HCEC 1CT (cell line): ENCODE measurements at regions not wholly inside any gene's neighbourhood (a gene's known extent, or its start where the extent isn't known, plus 50 kb on each side); places are given as distances from the start of the nearest gene placed in this dataset.
"Not testable (repeated sequence)": the region's sequence is repeated elsewhere in the genome, so short reads cannot be mapped to it uniquely, and the experiment has no call there.

Experiments used
- DNase-seq: peaks from one replicate; pipeline ENCODE4 v3.0.0-alpha.2; 2017

- no peak for DNase-seq
Measured at GRCh38 chr1:95625224-95625623, 391.2 kb downstream of the RWDD3 start.

DNA sequence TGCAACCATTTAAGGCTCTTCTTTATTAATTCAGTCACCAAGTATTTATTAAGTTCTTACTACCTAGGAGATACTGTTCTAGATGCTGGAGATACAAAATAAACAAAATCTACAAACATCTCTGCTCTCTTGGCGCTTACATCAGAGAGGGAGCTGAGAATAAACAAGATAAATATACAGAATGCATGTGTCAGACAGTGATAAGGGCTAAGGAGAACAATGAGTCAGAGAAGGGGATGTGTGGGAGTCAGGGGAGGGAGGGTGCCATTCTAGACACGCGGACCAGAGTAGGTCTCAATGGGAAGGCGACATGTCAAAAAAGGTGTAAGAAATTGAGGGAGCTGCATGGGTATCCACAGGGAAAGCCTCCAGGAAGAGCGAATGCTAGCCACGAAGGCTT is 393.2 kb downstream of the RWDD3 start:
- no peak for DNase-seq

- no peak for DNase-seq
Measured at GRCh38 chr1:95631695-95632094, 397.7 kb downstream of the RWDD3 start.

DNA sequence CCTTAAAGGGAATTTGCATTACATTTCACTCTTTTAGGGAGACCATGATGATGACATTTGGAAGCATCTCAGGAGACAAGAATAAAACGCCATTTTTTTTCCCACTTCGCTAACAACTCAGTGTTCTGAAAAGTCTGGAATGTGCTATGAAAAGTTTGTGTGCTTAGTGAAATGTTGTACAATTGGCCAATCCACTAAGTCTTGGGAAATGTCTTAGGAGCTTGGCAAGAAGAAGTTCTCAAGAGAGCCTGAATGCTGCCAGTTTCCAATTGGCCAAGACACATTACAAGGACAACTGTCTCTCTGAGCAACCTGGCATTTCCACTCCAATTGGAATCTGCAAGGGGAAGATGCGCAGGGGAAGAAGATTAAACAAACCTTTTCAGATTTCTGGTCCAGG is 401.8 kb downstream of the RWDD3 start:
- no peak for DNase-seq

GRCh38 chr1:95636897-95637296 is 402.9 kb downstream of the RWDD3 start:
- no peak for DNase-seq

GRCh38 chr1:95640746-95641145 is 406.7 kb downstream of the RWDD3 start:
- no peak for DNase-seq

- no peak for DNase-seq
Measured at GRCh38 chr1:95641386-95641785, 407.4 kb downstream of the RWDD3 start.

GRCh38 chr1:95642035-95642434 is 408.0 kb downstream of the RWDD3 start:
- DNase-seq: no peak

GRCh38 chr1:95643071-95643470 is 409.1 kb downstream of the RWDD3 start:
- DNase-seq: no peak

DNA sequence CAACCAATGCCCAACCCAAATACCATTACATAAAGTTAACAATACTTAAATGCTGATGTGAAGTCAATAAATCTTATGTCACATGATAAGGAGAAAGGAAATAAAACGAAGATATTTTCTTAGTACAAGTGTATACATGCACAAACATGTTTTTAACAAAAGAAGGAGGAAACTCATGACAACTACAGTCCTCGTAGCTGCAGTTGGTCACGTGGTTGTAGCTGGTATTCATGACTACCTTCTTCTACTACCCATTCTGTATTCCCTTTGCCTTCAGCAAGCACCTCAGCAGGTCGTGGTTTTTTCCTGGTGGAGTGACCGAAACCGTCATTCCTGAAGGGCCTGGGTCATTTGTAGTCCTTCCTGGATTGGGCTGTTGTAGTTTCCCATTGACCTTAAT is 411.1 kb downstream of the RWDD3 start:
- not testable (repeated sequence) for DNase-seq

DNA sequence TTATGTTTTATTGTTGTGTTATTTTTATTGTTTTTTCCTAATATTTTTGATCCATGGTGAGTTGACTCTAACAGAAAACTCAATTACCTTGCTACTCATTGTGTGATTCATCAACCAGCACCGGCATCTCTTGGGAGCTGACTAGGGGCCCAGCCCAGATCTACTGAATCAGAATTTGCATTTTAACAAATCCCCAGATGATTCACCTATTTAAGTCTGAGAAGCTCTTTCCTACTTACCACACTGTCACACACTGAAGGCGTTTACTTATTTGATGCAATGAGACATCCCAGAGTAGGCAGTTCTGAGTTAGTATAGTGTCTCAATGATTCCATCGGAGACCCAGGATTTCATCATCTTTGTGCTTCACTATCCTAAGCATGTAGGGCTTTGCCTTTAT is 416.6 kb downstream of the RWDD3 start:
- no peak for DNase-seq

DNA sequence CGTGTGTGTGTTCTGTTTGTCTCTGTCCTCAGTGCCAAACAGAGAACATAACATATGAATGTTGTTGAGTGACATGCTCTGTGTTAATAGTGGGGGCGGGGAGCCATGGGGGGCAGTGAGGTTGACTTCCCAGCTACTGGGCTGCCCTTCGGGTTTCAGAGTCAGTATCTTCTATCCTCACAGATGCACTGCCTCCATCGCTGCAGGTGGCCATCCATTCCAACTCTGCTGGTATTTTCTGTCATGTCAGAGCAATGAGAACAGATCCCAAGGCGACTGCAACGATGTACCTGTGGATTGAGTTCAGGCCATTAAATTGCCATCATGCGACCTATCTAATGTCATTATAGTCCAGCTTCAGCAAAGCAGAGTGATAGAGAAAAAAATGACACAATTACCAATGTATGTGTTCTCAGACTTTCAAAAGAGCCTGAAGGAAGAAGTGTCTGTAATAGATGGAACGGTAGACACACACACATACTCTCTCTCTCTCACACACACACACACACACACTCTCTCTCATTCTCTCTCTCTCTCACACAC is 418.5 kb downstream of the RWDD3 start:
- DNase-seq: no peak

DNA sequence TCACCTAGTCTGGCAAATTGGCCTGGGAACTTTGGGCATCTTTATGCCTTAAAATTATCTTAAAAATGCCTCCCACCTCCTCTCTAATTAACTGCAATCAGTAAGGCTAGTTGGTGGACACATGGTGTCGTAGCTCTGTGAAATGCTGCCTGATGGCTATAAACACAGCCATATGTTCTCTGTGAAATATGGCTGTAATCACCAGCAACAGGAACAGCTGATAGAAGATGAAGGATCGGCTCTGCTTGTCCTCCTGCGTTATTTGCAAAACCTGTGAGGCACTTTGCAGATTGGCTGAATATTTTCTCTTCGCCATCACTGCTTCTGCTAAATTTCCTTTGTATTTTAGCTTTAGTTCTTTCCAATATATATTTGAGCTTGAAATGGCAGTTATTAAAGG is 419.6 kb downstream of the RWDD3 start:
- DNase-seq: no peak

- DNase-seq: no peak
Measured at GRCh38 chr1:95655321-95656020, 421.5 kb downstream of the RWDD3 start.

DNA sequence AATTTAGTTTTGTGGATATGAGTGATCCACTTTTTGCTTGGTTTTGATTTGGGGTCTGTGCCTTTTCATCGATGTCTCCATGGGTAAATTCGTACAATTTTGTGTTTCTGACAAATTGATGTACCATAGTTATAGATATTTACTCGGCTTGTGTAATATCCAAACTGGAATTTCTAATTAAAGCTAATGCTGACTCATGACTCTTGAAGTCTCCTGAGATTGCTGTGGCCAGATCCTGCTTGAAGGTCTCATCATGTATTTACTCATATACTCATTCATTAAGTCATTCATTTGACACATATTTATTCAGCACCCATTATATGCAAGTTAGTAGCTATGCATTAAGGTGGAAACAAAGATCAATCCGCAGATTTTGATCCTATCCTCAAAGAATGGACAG is 423.2 kb downstream of the RWDD3 start:
- no peak for DNase-seq

DNA sequence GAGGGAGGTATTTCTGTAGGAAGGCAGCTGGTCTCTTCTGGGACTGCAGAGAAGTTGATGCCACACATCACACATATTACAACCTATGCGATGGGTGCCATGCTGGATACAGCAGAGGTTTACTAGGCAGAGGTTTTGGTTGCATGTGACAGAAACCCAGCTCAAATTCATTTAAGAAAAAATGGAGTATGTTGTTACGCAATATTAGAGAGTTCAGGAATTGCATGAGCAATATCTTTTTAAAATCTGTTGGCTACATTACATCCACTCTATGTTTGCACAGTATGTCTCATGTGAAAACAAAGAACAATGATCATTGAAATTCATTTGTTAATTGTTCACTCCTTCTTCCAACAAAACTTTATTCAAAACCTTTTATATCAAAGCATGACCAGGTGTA is 425.2 kb downstream of the RWDD3 start:
- DNase-seq: no peak

DNA sequence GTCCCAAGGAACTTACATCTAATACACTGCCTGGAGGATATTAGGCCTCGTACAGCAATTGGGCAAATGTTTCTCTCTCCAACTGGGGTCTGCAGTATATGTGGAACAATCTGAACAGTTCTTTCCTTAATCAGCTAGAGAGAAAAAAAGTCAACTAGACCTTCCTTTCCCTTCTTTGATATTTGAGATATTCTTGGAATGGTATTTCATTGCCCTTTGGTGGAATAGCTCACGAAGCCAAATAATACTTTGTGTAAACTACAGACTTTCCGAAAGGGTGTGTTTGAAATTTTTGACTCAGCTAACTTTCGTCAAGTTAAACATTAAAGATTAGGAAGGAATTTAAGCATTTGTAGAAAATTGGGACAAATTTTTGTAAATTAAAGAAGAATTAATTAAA is 425.6 kb downstream of the RWDD3 start:
- DNase-seq: no peak

GRCh38 chr1:95660736-95661135 is 426.7 kb downstream of the RWDD3 start:
- no peak for DNase-seq

DNA sequence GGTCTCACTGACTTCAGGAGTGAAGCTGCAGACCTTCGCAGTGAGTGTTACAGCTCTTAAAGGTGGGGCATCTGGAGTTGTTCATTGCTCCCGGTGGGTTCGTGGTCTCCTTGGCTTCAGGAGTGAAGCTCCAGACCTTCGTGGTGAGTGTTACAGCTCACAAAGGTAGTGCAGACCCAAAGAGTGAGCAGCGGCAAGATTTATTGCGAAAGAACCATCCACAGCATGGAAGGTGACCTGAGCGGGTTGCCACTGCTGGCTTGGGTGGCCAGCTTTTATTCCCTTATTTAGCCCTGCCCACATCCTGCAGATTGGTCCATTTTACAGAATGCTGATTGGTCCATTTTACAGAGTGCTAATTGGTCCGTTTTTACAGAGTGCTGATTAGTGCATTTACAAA is 429.5 kb downstream of the RWDD3 start:
- not testable (repeated sequence) for DNase-seq

DNA sequence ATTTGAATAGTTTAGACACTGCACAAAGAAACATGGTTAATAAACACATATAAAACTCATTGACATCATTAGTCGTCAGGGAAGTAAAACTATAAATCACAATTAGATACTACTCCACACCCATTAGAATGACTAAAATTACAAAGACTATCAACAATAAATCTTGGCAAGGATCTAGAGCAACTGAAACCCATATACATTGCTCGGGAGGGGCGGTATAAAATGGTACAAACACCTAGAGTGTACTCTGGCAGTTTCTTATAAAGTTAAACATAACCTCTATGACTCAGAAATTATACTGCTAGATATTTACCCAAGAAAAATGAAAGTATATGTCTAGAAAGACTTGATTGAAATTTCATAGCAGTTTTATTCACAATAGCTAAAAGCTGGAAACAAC is 434.2 kb downstream of the RWDD3 start:
- no peak for DNase-seq

DNA sequence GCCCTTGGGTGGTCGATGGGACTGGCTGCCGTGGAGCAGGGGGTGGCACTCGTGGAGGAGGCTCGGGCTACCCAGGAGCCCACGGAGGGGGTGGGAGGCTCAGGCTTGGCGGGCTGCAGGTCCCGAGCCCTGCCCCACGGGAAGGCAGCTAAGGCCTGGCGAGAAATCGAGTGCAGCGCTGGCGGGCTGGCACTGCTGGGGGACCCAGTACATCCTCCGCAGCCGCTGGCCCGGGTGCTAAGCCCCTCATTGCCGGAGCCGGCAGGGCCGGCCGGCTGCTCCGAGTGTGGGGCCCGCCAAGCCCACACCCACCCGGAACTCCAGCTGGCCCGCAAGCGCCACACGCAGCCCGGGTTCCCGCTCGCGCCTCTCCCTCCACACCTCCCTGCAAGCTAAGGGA is 435.6 kb downstream of the RWDD3 start:
- DNase-seq: not testable (repeated sequence)

- no peak for DNase-seq
Measured at GRCh38 chr1:95671098-95671497, 437.1 kb downstream of the RWDD3 start.

GRCh38 chr1:95679262-95679661 is 445.3 kb downstream of the RWDD3 start:
- DNase-seq: no peak

DNA sequence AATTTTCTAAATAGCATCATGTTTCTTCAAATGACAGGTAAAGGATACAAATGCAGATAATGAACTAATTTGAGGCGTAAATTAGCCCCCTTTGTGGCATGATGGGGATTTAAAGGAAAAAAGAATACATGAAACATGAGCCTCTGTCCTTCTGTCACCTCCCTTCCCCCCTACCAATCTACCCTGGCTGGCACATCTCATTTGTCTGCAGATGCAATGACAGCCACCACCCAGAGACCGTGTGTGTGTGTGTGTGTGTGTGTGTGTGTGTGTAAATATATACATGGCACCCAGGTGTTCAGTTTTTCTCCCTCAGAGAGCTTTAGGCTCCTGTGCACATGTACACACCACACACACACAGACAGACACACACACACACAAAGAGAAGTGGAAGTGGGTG is 451.1 kb downstream of the RWDD3 start:
- no peak for DNase-seq

DNA sequence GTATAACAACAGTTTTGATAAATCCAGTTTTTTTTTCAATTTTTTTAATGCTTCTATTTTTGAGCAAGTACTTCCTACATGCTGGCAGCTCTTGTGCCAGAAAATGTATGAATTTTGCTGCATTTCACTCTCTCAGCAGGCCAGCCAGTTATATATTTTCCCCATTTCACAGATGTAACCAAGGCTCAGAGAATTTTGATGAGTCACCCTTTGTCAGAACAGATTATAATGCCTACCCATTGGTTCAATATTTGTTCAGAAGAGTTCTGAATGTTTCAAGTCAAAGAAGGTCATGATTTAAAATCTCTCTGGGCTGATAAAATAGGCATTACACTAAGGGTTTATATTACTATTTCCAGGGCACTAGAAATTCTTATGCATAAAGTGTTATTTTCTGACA is 452.2 kb downstream of the RWDD3 start:
- no peak for DNase-seq
